NCI-H446 (cell line): ENCODE measurements at regions not wholly inside any gene's neighbourhood (a gene's known extent, or its start where the extent isn't known, plus 50 kb on each side); places are given as distances from the start of the nearest gene placed in this dataset.

ENCODE experiments used
- DNase-seq, 2 experiments: peaks; one replicate each; lab custom pipeline; 2025; lab: John Stamatoyannopoulos, UW

- DNase-seq: no peak
These were observed 55.1 kb upstream of the SLC25A26 start for GRCh38 chr3:66165660-66166059.

DNA sequence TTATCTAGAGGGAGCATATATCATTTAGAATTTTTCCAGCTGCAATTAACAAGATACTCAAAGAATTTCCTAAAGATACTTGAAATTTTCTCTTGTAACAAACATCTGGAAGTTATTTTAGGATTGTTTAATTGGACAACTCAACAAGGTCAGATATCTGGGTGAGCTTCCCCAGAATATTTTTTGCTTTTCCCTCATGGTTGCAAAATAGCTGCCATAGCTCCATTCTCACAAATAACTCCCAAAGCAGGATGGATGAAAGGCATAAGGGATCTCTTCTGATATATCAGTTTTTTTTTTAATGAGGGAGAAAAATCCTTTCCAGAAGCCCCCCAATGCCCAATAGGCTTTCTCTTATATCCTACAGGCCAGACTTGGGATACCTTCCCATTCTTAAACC is 56.6 kb upstream of the SLC25A26 start:
- DNase-seq: no peak

DNA sequence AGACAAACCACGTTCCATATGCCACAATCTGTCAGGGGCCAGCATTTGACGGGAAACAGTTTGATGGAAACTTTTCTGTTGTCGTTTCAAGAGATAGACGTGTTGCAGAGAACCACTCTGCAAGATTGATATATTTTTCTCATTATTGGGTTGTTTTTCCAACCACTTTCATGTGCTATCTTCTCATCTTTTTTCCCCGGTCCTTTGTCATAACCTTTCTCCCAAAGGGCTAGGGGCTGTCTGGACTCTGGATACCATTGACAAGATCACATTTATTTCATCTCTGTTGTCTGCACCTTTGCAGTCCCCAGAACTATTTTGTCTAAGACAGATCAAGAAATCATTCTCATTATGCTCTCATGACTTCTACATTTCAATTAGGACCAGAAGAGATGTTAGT is 57.6 kb upstream of the SLC25A26 start:
- no peak for DNase-seq

GRCh38 chr3:66162766-66163165 is 58.0 kb upstream of the SLC25A26 start:
- DNase-seq: no peak

- no peak for DNase-seq
These were observed 61.7 kb upstream of the SLC25A26 start for GRCh38 chr3:66158933-66159683.

DNA sequence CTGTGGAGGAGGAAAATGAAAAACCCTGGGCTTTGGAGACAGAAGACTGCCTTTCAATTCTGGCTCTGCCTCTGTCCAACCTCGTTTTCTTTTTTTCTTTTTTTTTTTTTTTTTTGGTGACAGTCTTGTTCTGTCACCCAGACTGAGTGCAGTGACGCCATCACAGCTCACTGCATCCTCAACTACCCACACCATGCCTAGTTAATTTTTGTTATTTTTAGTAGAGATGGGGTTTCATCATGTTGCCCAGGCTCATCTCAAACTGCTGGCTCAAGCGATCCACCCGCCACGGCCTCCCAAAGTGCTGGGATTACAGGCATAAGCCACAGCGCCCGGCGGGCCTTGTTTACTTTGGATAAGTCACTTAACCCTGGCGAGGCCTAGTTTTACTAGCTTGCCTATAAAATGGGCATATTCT is 66.3 kb upstream of the SLC25A26 start:
- no peak for DNase-seq

- no peak for DNase-seq
These were observed 67.0 kb upstream of the SLC25A26 start for GRCh38 chr3:66153481-66154443.

GRCh38 chr3:66152336-66152735 is 68.5 kb upstream of the SLC25A26 start:
- no peak for DNase-seq

DNA sequence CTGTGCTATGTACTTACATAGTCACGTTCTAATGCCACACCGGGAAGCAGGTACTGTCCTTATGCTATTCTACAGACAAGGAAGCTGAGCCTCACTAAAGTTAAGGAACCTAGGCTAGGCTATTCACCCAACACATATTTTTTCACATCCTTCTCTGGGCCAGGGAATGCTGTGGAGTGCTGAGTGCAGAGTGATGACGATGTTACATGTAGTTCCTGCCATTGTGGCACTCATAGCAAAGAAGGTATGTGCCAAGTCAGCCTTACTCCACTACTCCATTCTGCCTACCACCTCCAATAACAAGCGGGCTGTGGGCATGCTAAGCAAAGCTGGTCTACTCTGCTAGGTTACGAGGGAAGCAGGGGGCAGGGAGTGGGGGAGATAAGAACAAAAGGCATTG is 69.8 kb upstream of the SLC25A26 start:
- no peak for DNase-seq

DNA sequence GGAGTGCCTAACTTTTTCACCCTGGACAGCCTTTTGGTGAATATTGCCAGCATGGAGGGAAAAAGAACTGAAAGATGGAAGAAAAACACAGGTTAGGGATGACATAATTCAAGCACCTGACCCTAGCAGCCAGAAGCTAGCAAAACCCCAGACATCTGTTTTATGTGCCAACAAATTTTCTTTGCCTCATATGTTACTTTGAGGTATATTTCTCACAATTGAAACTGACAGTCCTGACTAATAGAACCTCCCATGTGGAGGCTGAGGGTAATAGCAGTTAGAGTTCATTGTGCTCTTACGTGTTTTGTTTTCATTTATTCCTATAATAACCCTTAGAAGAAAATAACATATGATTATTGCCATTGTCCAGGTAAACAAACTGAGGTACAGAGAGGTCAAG is 71.5 kb upstream of the SLC25A26 start:
- no peak for DNase-seq

DNA sequence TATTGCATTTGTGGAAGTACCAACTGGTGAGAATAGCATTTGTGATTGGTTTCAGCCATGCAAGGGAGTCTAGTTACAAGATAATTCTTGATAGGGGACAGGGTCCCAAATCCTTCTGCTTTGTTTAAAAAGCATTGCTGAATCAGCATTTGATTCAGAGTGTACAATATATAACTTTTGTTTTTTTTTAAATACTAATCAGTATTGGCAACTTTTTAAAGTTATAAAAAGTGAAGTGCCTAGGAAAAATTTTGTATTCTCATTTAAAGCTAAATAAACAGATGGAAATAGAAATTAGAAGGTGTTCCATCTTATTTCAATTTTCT is 75.4 kb upstream of the SLC25A26 start:
- no peak for DNase-seq

DNA sequence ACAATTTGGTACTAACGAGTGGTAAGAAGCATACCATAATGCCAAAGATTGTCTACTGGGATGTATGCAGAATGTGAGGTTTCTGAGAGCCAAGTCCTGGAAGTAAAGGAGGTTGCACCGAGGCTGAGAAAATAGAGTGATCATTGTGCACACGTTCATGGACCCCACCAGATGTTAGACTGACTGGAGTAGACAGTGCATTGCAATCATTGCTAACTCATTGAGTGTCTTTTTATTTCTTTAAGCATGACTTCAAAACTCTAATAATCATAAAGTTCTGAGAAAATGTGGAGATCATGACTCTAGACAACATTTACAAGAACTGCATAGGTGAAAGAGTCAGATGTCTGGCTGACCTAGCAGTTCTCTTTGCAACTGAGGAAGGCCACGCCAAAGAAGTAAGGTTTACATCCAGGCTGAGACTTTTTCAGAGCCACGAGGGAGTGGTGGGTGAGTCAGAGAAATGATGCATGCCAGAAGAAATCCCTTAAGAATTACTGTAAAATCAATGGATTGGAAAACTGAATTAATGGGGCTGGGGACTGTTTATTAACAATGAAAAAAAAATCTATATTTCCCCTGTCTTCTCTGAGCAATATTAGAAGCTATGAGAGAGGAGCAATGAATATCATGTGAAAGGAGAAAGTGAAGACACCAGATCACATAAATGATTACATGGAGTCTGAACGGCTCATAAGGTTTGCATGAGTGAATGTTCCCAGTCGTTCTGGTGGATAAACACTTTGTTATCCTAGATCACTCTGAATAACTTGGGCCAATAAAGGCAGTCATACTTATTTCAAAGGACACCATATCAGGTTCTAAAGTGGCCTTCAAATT is 76.0 kb upstream of the SLC25A26 start:
- DNase-seq: no peak

- DNase-seq: no peak
These were observed 78.7 kb upstream of the SLC25A26 start for GRCh38 chr3:66142079-66142478.

DNA sequence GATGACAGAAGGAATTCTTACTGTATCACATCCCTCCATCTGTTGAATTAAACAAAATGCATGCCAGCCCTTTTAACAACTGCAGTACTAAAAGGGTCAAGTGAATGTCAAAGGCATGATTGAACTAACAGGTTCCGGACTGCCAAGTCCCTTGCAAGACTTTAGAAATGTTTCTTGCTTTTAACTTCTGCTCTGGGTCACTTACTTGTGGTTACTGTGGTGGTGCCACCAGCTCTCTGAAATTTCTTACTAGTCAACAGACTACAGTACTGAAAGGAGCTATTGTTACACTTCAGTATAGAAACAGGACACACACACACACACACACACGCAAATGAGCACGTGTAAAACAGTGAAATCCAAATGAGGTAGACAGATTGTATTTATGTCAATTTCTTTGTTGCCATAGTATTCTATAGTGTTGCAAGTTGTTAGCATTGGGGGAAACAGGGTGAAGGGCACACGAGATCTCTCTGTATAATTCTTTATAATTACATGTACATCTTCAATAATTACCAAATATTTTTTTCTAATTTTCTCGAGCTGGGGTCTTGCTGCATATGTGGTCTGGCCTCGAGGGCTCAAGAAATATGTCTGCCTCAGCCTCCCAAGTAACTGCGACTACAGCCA is 79.9 kb upstream of the SLC25A26 start:
- DNase-seq: no peak

GRCh38 chr3:66140106-66140505 is 80.7 kb upstream of the SLC25A26 start:
- DNase-seq: no peak

GRCh38 chr3:66139415-66139814 is 81.4 kb upstream of the SLC25A26 start:
- no peak for DNase-seq

DNA sequence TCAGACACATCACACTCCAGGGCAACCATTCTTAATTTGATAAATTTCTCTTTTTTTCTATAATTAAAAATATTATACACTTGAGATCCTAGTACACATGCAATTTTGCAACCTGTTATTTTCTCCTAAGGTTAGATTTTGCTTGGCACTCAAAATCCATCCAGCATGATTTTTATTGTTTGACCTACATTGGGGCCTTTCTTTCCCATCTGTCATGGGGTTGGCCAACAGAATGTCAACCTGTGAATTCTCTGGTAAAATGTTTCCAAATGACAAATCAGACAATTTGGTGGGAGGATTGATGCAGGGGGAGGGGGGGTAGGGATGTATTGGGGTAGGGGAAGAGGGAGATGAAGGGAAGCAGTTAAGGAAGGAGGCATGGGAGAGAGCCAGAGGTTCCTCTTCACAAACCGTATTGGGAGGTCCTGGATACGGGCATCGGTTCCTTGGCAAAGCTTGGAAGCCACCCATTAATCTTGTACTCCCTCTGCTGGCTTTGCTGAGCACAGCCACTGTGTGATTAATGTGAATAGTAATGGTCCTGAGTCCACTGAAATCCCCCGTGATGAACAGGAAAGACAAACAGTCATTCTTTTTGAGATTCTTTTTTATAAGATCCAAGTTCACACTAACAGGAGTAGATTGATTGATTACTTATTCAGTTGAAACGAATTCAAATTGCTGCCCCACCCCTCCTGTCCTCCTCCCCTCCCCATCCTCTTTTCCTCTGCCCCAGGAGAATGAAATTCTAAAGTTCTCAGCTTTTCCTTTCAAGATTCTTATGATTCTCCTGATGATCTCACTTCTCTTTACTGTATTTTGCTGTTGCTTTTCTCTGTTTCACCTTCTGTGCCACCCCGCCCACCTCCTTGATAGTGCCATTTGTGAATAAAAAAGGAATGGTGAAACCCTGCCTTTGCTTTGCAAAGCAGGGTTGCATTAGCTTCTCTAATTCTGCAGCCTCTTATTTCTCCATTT is 82.2 kb upstream of the SLC25A26 start:
- peak in 1 of 2 experiments; percentile 33 for DNase-seq

DNA sequence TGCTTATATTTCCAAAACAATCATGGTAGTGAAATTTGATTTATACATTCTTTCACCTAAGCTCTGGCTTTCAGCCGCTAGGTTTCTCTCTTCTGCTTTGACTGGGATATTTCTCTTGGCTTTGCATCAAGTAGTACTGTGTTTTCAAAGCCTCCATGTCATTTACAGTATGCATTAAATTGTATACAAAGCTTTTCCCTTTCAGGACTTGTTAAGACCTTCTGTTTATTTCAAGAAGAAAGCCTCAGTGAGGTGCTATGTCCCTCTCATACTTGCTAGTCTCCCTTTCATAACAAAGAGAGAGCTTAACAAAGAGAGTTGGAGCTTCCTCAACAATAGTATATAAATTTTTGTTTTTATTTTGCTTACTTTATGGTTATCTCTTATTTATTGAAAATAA is 84.2 kb upstream of the SLC25A26 start:
- DNase-seq: no peak

GRCh38 chr3:66133853-66134445 is 86.9 kb upstream of the SLC25A26 start:
- DNase-seq: no peak

GRCh38 chr3:66133050-66133757 is 87.6 kb upstream of the SLC25A26 start:
- DNase-seq: no peak
